Skeletal muscle satellite cell (primary cell): ENCODE measurements at regions not wholly inside any gene's neighbourhood (a gene's known extent, or its start where the extent isn't known, plus 50 kb on each side); places are given as distances from the start of the nearest gene placed in this dataset.

ENCODE experiments used
- H3K27me3 ChIP-seq: 2 replicates; pipeline ENCODE4 v1.7.0; 2013; ENCODE audit warnings: low read length; ENCODE audit not compliant: control insufficient read depth, insufficient read depth
- H3K36me3 ChIP-seq: 2 replicates; pipeline ENCODE4 v1.7.0; 2013; ENCODE audit warnings: mild to moderate bottlenecking, control low read depth, low read length; ENCODE audit not compliant: insufficient read depth
- H3K4me1 ChIP-seq: 2 replicates; pipeline ENCODE4 v1.7.0; 2013; ENCODE audit warnings: low read length; ENCODE audit not compliant: control insufficient read depth, insufficient read depth
- H3K4me2 ChIP-seq: 2 replicates; pipeline ENCODE4 v1.7.0; 2013; ENCODE audit warnings: mild to moderate bottlenecking, low read length
- H3K4me3 ChIP-seq: 2 replicates; pipeline ENCODE4 v1.7.0; 2013; ENCODE audit warnings: low read length
- H3K9ac ChIP-seq: 2 replicates; pipeline ENCODE4 v1.7.0; 2013; ENCODE audit warnings: mild to moderate bottlenecking, low read depth, low read length, moderate library complexity
- H3K9me3 ChIP-seq: replicated peaks from 2 replicates; pipeline ENCODE4 v1.7.0; 2013; ENCODE audit warnings: mild to moderate bottlenecking, control low read depth, low read length

GRCh38 chr2:763766-764525, 86.7 kb upstream of the TMEM18 start:
- H3K4me1 ChIP-seq: no peaks in the 10 kb centered on the region
- no peak overlapping the region for H3K4me2 ChIP-seq
- H3K27me3 ChIP-seq: no peaks in the 10 kb centered on the region
- no peak overlapping the region for H3K4me3 ChIP-seq
- no peaks in the 10 kb centered on the region for H3K36me3 ChIP-seq
- H3K9ac ChIP-seq: no peak overlapping the region
- no peaks in the 10 kb centered on the region for H3K9me3 ChIP-seq

GRCh38 chr2:762646-763045, 85.4 kb upstream of the TMEM18 start:
- Histone ChIP-seq H3K27me3 (no peaks in the 10 kb centered on the region), H3K4me1 (no peaks in the 10 kb centered on the region), H3K9me3 (no peaks in the 10 kb centered on the region)

GRCh38 chr2:761384-761783, 84.2 kb upstream of the TMEM18 start:
- no peaks in the 10 kb centered on the region for H3K4me1 ChIP-seq
- no peaks in the 10 kb centered on the region for H3K36me3 ChIP-seq
- H3K9me3 ChIP-seq: no peaks in the 10 kb centered on the region

More at GRCh38 chr2:762646-763045, 85.4 kb upstream of the TMEM18 start:
- Histone ChIP-seq H3K36me3 (no peaks in the 10 kb centered on the region), H3K4me3 (no peak overlapping the region), H3K4me2 (no peak overlapping the region), H3K9ac (no peak overlapping the region)

GRCh38 chr2:760001-760400, 82.8 kb upstream of the TMEM18 start:
- peaks cover 3% of the 10 kb centered on the region for H3K9me3 ChIP-seq
- H3K27me3 ChIP-seq: no peaks in the 10 kb centered on the region
- H3K4me1 ChIP-seq: no peaks in the 10 kb centered on the region
- H3K4me3 ChIP-seq: no peak overlapping the region
- no peaks in the 10 kb centered on the region for H3K36me3 ChIP-seq
- H3K9ac ChIP-seq: no peak overlapping the region
- H3K4me2 ChIP-seq: no peak overlapping the region

More at GRCh38 chr2:761384-761783, 84.2 kb upstream of the TMEM18 start:
- Histone ChIP-seq H3K4me3 (no peak overlapping the region), H3K27me3 (no peaks in the 10 kb centered on the region), H3K9ac (no peak overlapping the region), H3K4me2 (no peak overlapping the region)

- Histone ChIP-seq H3K9ac (no peak overlapping the region), H3K27me3 (no peaks in the 10 kb centered on the region), H3K4me2 (no peak overlapping the region), H3K4me3 (no peak overlapping the region), H3K4me1 (no peaks in the 10 kb centered on the region), H3K36me3 (no peaks in the 10 kb centered on the region), H3K9me3 (peaks cover 3% of the 10 kb centered on the region)
Measured at GRCh38 chr2:758073-758820, 81.0 kb upstream of the TMEM18 start.

GRCh38 chr2:753123-753522, 75.9 kb upstream of the TMEM18 start:
- H3K4me2 ChIP-seq: no peak overlapping the region
- H3K4me1 ChIP-seq: no peaks in the 10 kb centered on the region
- H3K27me3 ChIP-seq: no peaks in the 10 kb centered on the region
- H3K9ac ChIP-seq: no peak overlapping the region
- no peaks in the 10 kb centered on the region for H3K36me3 ChIP-seq
- peaks cover 3% of the 10 kb centered on the region for H3K9me3 ChIP-seq
- H3K4me3 ChIP-seq: no peak overlapping the region

GRCh38 chr2:751474-751873, 74.3 kb upstream of the TMEM18 start:
- H3K36me3 ChIP-seq: no peaks in the 10 kb centered on the region
- H3K4me2 ChIP-seq: no peak overlapping the region
- H3K9me3 ChIP-seq: peaks cover 3% of the 10 kb centered on the region
- no peaks in the 10 kb centered on the region for H3K4me1 ChIP-seq
- H3K9ac ChIP-seq: no peak overlapping the region
- no peaks in the 10 kb centered on the region for H3K27me3 ChIP-seq
- H3K4me3 ChIP-seq: no peak overlapping the region

GRCh38 chr2:750628-751027, 73.4 kb upstream of the TMEM18 start:
- no peaks in the 10 kb centered on the region for H3K27me3 ChIP-seq

GRCh38 chr2:747762-748351, 70.7 kb upstream of the TMEM18 start:
- H3K36me3 ChIP-seq: no peaks in the 10 kb centered on the region
- no peaks in the 10 kb centered on the region for H3K4me1 ChIP-seq
- H3K4me3 ChIP-seq: no peak overlapping the region
- H3K27me3 ChIP-seq: no peaks in the 10 kb centered on the region
- H3K9me3 ChIP-seq: no peaks in the 10 kb centered on the region
- no peak overlapping the region for H3K9ac ChIP-seq
- H3K4me2 ChIP-seq: no peak overlapping the region

More at GRCh38 chr2:750628-751027, 73.4 kb upstream of the TMEM18 start:
- Histone ChIP-seq H3K4me2 (no peak overlapping the region), H3K9ac (no peak overlapping the region), H3K4me1 (no peaks in the 10 kb centered on the region), H3K9me3 (no peaks in the 10 kb centered on the region), H3K36me3 (no peaks in the 10 kb centered on the region), H3K4me3 (no peak overlapping the region)

GRCh38 chr2:746697-747096, 69.5 kb upstream of the TMEM18 start:
- Histone ChIP-seq H3K4me1 (no peaks in the 10 kb centered on the region), H3K27me3 (no peaks in the 10 kb centered on the region), H3K36me3 (no peaks in the 10 kb centered on the region), H3K4me3 (no peak overlapping the region), H3K9me3 (no peaks in the 10 kb centered on the region), H3K4me2 (no peak overlapping the region), H3K9ac (no peak overlapping the region)

GRCh38 chr2:744088-744487, 66.9 kb upstream of the TMEM18 start:
- no peaks in the 10 kb centered on the region for H3K36me3 ChIP-seq
- H3K4me2 ChIP-seq: no peak overlapping the region
- H3K27me3 ChIP-seq: no peaks in the 10 kb centered on the region
- H3K4me3 ChIP-seq: no peak overlapping the region
- H3K4me1 ChIP-seq: peaks cover 6% of the 10 kb centered on the region
- H3K9me3 ChIP-seq: no peaks in the 10 kb centered on the region
- no peak overlapping the region for H3K9ac ChIP-seq
